Smooth muscle cell (in vitro differentiated cells): ENCODE measurements at regions not wholly inside any gene's neighbourhood (a gene's known extent, or its start where the extent isn't known, plus 50 kb on each side); places are given as distances from the start of the nearest gene placed in this dataset.

Experiments used
- DNase-seq: peaks from one replicate; lab custom pipeline; 2025; ENCODE audit not compliant: unreplicated experiment; lab: John Stamatoyannopoulos, UW
- H2AFZ ChIP-seq: fragments of 200-600 bp; sonication (generic); 2 replicates; pipeline ENCODE4 v1.6.0; 2016; ENCODE audit warnings: antibody characterized with exemption, low read depth, mild to moderate bottlenecking
- H3F3A ChIP-seq: fragments of 200-600 bp; sonication (generic); 2 replicates; pipeline ENCODE4 v1.6.0; 2017; ENCODE audit warnings: antibody characterized with exemption, low read depth
- H3K27ac ChIP-seq: fragments of 200-600 bp; sonication (generic); 2 replicates; pipeline ENCODE4 v1.5.1; 2016; ENCODE audit warnings: low read depth, mild to moderate bottlenecking
- H3K27me3 ChIP-seq: fragments of 200-600 bp; sonication (generic); 2 replicates; pipeline ENCODE4 v1.6.1; 2016; ENCODE audit warnings: low read depth, mild to moderate bottlenecking
- H3K36me3 ChIP-seq: fragments of 200-600 bp; sonication (generic); 2 replicates; pipeline ENCODE4 v1.5.1; 2016; ENCODE audit warnings: low read depth
- H3K4me1 ChIP-seq: fragments of 200-600 bp; sonication (generic); 2 replicates; pipeline ENCODE4 v1.5.1; 2016; ENCODE audit warnings: low read depth
- H3K4me2 ChIP-seq: fragments of 200-600 bp; sonication (generic); 2 replicates; pipeline ENCODE4 v1.6.0; 2016; ENCODE audit warnings: mild to moderate bottlenecking
- H3K4me3 ChIP-seq: fragments of 200-600 bp; sonication (generic); 2 replicates; pipeline ENCODE4 v1.5.1; 2016; ENCODE audit warnings: mild to moderate bottlenecking
- H3K79me2 ChIP-seq: fragments of 200-600 bp; sonication (generic); 2 replicates; pipeline ENCODE4 v1.6.0; 2016; ENCODE audit warnings: low read depth, mild to moderate bottlenecking
- H3K9ac ChIP-seq: fragments of 200-600 bp; sonication (generic); 2 replicates; pipeline ENCODE4 v1.6.0; 2016; ENCODE audit warnings: low read depth
- H3K9me3 ChIP-seq: fragments of 200-600 bp; sonication (generic); replicated peaks from 2 replicates; pipeline ENCODE4 v1.5.1; 2016; ENCODE audit warnings: low read depth
- H4K20me1 ChIP-seq: fragments of 200-600 bp; sonication (generic); 2 replicates; pipeline ENCODE4 v1.6.0; 2016; ENCODE audit warnings: low read depth
- WGBS: methylation state at CpG from one replicate; pipeline ENCODE4 v1.1.7; 2016; ENCODE audit warnings: low lambda C conversion rate; 5-methylcytosine and 5-hydroxymethylcytosine counted together
- TF ChIP-seq, protein P1 (sequence below): fragments of 200-600 bp; sonication (generic); IDR thresholded peaks from 2 replicates; pipeline ENCODE4 v1.5.1; 2017; ENCODE audit warnings: borderline replicate concordance, mild to moderate bottlenecking, antibody characterized with exemption; ENCODE audit not compliant: insufficient read depth, poor library complexity, severe bottlenecking

DNA sequence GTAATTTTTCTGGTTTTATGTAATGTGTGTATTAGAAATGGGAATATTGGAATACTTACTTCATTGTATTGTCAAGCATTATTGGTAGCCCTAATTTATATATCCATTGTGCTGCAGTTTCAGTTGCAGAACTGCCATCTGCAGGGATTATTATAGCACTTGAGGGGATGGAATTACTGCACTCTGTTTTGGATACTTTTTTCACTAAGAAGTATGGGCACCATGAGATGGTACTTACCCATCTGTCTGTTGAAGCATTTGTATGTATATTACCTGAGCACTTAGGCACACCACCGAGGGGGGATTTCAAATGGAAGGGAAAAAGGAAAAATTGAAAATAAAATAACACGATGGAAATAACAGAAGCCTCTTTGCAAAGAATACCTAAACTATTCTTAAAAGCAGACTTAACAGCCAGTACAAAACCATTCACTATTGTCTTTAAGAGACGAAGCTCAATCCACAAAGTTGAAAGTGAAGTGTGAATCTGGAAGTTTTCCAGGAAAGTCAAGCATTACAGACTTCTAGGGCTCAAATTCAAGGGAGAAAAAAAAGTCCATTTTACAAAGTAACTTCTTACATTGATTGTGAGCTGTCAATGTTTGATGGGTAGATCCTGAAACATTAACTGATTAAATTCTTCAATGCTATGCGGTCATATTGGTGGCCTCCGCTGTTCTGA lies 318.7 kb downstream of the SOX4 start:
- TF ChIP-seq, protein P1, sequence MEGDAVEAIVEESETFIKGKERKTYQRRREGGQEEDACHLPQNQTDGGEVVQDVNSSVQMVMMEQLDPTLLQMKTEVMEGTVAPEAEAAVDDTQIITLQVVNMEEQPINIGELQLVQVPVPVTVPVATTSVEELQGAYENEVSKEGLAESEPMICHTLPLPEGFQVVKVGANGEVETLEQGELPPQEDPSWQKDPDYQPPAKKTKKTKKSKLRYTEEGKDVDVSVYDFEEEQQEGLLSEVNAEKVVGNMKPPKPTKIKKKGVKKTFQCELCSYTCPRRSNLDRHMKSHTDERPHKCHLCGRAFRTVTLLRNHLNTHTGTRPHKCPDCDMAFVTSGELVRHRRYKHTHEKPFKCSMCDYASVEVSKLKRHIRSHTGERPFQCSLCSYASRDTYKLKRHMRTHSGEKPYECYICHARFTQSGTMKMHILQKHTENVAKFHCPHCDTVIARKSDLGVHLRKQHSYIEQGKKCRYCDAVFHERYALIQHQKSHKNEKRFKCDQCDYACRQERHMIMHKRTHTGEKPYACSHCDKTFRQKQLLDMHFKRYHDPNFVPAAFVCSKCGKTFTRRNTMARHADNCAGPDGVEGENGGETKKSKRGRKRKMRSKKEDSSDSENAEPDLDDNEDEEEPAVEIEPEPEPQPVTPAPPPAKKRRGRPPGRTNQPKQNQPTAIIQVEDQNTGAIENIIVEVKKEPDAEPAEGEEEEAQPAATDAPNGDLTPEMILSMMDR, result no peak
- Histone ChIP-seq H3K4me3 (no peak overlapping the region), H3K36me3 (no peaks in the 10 kb centered on the region), H3K4me2 (no peak overlapping the region), H3F3A (no peaks in the 10 kb centered on the region), H2AFZ (no peak overlapping the region), H3K4me1 (peaks cover 14% of the 10 kb centered on the region), H3K9ac (no peak overlapping the region), H3K27ac (no peak overlapping the region), H3K27me3 (no peaks in the 10 kb centered on the region), H3K79me2 (no peaks in the 10 kb centered on the region), H4K20me1 (peaks cover 3% of the 10 kb centered on the region), H3K9me3 (no peaks in the 10 kb centered on the region)
- no peak for DNase-seq
- 89% methylated on average over 5 of the region's 5 CpGs for WGBS

DNA sequence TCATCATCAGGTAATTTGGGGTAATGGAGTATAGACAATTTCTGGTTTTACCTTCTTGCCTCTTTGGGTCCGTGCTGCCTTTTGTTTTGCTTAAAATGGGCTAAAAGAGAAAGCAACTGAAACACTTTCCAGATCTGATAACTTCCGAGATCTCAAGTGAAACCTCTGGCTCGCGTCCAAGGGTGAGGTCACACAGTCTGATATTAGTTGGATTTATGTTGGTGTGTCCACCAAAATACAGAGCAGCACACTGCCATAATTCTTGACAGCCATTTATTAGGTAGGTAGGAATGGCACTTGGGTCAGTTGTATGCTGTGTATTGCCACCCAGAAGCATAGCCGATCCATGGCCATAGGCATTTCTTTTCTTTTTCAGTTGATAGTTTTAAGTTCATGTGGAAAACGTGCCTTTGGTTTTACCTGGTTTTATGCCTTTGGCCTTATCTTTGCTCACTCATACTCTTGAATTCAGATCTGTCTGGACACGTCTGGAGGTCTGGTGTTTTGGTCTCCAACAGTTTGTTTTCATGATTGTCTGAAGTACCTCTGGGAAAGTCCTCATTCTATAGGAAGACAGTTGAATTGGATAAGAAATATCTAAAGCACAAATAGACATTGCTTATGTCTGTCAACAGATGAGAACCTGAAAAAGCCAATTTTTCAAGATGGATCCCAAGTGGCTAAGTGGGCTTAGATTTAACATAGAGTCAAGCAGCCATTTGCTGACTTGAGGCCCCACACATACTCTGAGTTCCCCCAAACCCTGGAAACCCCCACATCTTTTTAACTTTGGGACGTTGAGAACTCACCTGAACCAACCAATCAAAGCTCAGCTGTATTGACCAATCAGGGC lies 320.8 kb downstream of the SOX4 start:
- no peaks in the 10 kb centered on the region for H4K20me1 ChIP-seq
- no peak overlapping the region for H3K4me3 ChIP-seq
- H3K79me2 ChIP-seq, result no peaks in the 10 kb centered on the region
- H2AFZ ChIP-seq, result no peak overlapping the region
- H3K9ac ChIP-seq, result no peak overlapping the region
- H3K4me2 ChIP-seq, result no peak overlapping the region
- no peaks in the 10 kb centered on the region for H3K36me3 ChIP-seq
- no peaks in the 10 kb centered on the region for H3F3A ChIP-seq
- H3K9me3 ChIP-seq, result no peaks in the 10 kb centered on the region
- 65% methylated on average over 8 of the region's 8 CpGs for WGBS
- TF ChIP-seq, protein P1, result no peak
- H3K4me1 ChIP-seq, result no peaks in the 10 kb centered on the region
- H3K27ac ChIP-seq, result peak overlapping the region; percentile 36
- DNase-seq, result no peak
- H3K27me3 ChIP-seq, result no peaks in the 10 kb centered on the region

DNA sequence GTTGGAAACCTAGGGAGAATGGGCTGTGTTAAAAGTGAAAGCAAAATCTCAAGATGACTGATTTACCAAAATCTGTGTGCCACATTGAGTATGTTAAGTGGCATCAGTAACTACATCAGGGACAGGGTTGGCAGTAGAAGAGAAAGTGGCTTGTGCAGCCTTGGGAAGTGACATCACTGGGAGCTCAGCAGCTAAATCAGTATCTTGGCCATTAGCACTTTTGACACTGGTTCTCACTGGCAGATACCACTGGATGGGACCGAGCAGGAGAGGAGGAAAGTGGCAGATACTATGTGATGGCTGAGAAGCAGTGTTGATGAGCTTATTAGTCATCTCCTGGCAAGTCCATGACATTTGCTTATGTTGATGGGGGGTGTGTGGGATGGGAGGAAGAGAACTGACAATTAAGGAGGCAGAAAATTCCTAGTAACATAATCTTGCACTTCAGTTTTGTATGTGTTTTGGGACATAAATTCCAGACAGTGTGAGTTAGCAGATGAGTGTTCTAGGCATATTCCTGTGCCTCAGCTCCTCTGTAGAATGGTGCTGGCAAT lies 322.2 kb downstream of the SOX4 start:
- H3K27me3 ChIP-seq, result no peaks in the 10 kb centered on the region
- no peak overlapping the region for H3K9ac ChIP-seq
- no peaks in the 10 kb centered on the region for H3K4me1 ChIP-seq
- no peak overlapping the region for H3K4me3 ChIP-seq
- H4K20me1 ChIP-seq, result no peaks in the 10 kb centered on the region
- 0% methylated on average over 1 of the region's 1 CpG for WGBS
- no peaks in the 10 kb centered on the region for H3K36me3 ChIP-seq
- TF ChIP-seq, protein P1, result no peak
- DNase-seq, result no peak
- H3F3A ChIP-seq, result no peaks in the 10 kb centered on the region
- no peak overlapping the region for H2AFZ ChIP-seq
- H3K9me3 ChIP-seq, result no peaks in the 10 kb centered on the region
- no peaks in the 10 kb centered on the region for H3K79me2 ChIP-seq
- H3K27ac ChIP-seq, result no peak overlapping the region
- peak overlapping the region; percentile 66 for H3K4me2 ChIP-seq
